ENCODE measurements at regions not wholly inside any gene's neighbourhood (a gene's known extent, or its start where the extent isn't known, plus 50 kb on each side); places are given as distances from the start of the nearest gene placed in this dataset.
"Not testable (repeated sequence)": the region's sequence is repeated elsewhere in the genome, so short reads cannot be mapped to it uniquely, and the experiment has no call there.

- DNase-seq = no peak
These were observed 652.5 kb upstream of the NECTIN3 start for GRCh38 chr3:110419096-110419495.

GRCh38 chr3:110419601-110420000 is 652.0 kb upstream of the NECTIN3 start:
- no peak for DNase-seq

GRCh38 chr3:110420158-110420641 is 651.4 kb upstream of the NECTIN3 start:
- no peak for DNase-seq

- no peak for DNase-seq
These were observed 648.3 kb upstream of the NECTIN3 start for GRCh38 chr3:110423276-110423675.

- DNase-seq = no peak
These were observed 641.5 kb upstream of the NECTIN3 start for GRCh38 chr3:110430146-110430545.

GRCh38 chr3:110436209-110436608 is 635.4 kb upstream of the NECTIN3 start:
- no peak for DNase-seq

GRCh38 chr3:110440066-110440653 is 631.5 kb upstream of the NECTIN3 start:
- DNase-seq = not testable (repeated sequence)

- no peak for DNase-seq
These were observed 617.5 kb upstream of the NECTIN3 start for GRCh38 chr3:110454066-110454465.

- DNase-seq = no peak
These were observed 615.6 kb upstream of the NECTIN3 start for GRCh38 chr3:110456001-110456400.

- no peak for DNase-seq
These were observed 615.0 kb upstream of the NECTIN3 start for GRCh38 chr3:110456438-110457138.

- no peak for DNase-seq
These were observed 614.1 kb upstream of the NECTIN3 start for GRCh38 chr3:110457508-110457907.

- no peak for DNase-seq
These were observed 612.6 kb upstream of the NECTIN3 start for GRCh38 chr3:110459021-110459420.

GRCh38 chr3:110470310-110470709 is 601.3 kb upstream of the NECTIN3 start:
- DNase-seq = no peak

GRCh38 chr3:110473405-110473804 is 598.2 kb upstream of the NECTIN3 start:
- no peak for DNase-seq

GRCh38 chr3:110474397-110474796 is 597.2 kb upstream of the NECTIN3 start:
- DNase-seq = no peak

GRCh38 chr3:110478377-110479054 is 593.1 kb upstream of the NECTIN3 start:
- no peak for DNase-seq

GRCh38 chr3:110479731-110480130 is 591.9 kb upstream of the NECTIN3 start:
- no peak for DNase-seq

- no peak for DNase-seq
These were observed 586.2 kb upstream of the NECTIN3 start for GRCh38 chr3:110485389-110485788.

GRCh38 chr3:110487840-110488239 is 583.8 kb upstream of the NECTIN3 start:
- DNase-seq = no peak

GRCh38 chr3:110491413-110491812 is 580.2 kb upstream of the NECTIN3 start:
- DNase-seq = no peak

GRCh38 chr3:110492876-110493275 is 578.7 kb upstream of the NECTIN3 start:
- DNase-seq = no peak

- DNase-seq = no peak
These were observed 578.1 kb upstream of the NECTIN3 start for GRCh38 chr3:110493438-110494092.

GRCh38 chr3:110494093-110494490 is 577.5 kb upstream of the NECTIN3 start:
- no peak for DNase-seq

- no peak for DNase-seq
These were observed 576.9 kb upstream of the NECTIN3 start for GRCh38 chr3:110494728-110495127.

Measured in activated CD8-positive, alpha-beta memory T cell treated with anti-CD3 and anti-CD28 coated beads, Interleukin-2, amount 50 U/mL, for 4 hours (primary cell).